Mammary epithelial cell (primary cell): ENCODE measurements at regions not wholly inside any gene's neighbourhood (a gene's known extent, or its start where the extent isn't known, plus 50 kb on each side); places are given as distances from the start of the nearest gene placed in this dataset.
"Not testable (repeated sequence)": the region's sequence is repeated elsewhere in the genome, so short reads cannot be mapped to it uniquely, and the experiment has no call there.

Experiments used
- CTCF ChIP-seq, 2 donors: IDR thresholded peaks in 1 of 2; conservative IDR thresholded peaks in 1 of 2; 2 replicates each; pipeline ENCODE4 v1.5.1; 2011 to 2012; ENCODE audit warnings: inconsistent platforms in 2 of 2, low read length in 2 of 2, mild to moderate bottlenecking in 2 of 2, control low read depth in 1 of 2, low read depth in 1 of 2; ENCODE audit not compliant: insufficient read depth in 1 of 2; ENCODE audit errors: extremely low read depth in 1 of 2
- EZH2 ChIP-seq: IDR thresholded peaks from 2 replicates; pipeline ENCODE4 v1.6.1; 2012; ENCODE audit warnings: low read length, inconsistent platforms, borderline replicate concordance

GRCh38 chr1:120614931-120615639, 108.7 kb upstream of the NBPF26 start:
- TF ChIP-seq CTCF (conservative IDR thresholded peaks at IDR 0.05 in 1 of 2, IDR thresholded peaks at IDR 0.05 in 1 of 2; ENCODE audit: extremely low read depth in 1 of 2, insufficient read depth in 1 of 2, low read depth in 1 of 2, low read length in 2 of 2); EZH2: not testable (repeated sequence)
